ENCODE measurements at regions not wholly inside any gene's neighbourhood (a gene's known extent, or its start where the extent isn't known, plus 50 kb on each side); places are given as distances from the start of the nearest gene placed in this dataset.

DNA sequence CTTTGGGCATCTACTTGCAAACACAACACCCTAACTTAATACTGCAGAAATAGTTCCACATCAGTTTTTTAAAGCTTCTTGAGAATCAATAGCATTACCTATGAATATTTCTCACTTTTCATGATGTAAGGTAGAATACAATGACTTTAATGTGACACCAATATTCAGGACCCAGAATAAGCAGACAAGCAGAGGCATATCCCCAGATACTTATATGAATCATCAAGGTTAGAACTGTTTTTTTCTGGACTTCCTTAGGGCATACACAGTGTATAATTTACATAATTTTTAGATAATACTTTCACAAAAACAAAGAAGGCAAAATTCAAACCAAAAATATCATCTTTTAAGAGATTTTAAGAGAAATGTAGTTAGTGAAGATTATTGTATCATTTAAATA, 885.8 kb downstream of the FSCB start:
- TF ChIP-seq CTCF (IDR thresholded peaks at IDR 0.05) (no peak), POLR2A (IDR thresholded peaks at IDR 0.05) (no peak)
